Osteocyte (in vitro differentiated cells): ENCODE measurements at regions not wholly inside any gene's neighbourhood (a gene's known extent, or its start where the extent isn't known, plus 50 kb on each side); places are given as distances from the start of the nearest gene placed in this dataset.

Experiments used
- DNase-seq: peaks from one replicate; pipeline ENCODE4 v3.0.0; 2021; ENCODE audit warnings: mixed read lengths; ENCODE audit not compliant: unreplicated experiment; ENCODE audit errors: extremely low spot score
- H3K27ac Mint-ChIP-seq: one replicate; pipeline ENCODE4 v1.8.0; 2021; ENCODE audit warnings: mild to moderate bottlenecking, mixed read lengths; ENCODE audit not compliant: unreplicated experiment
- H3K27me3 Mint-ChIP-seq: one replicate; pipeline ENCODE4 v1.8.0; 2021; ENCODE audit warnings: mixed read lengths; ENCODE audit not compliant: unreplicated experiment
- H3K36me3 Mint-ChIP-seq: one replicate; pipeline ENCODE4 v1.8.0; 2021; ENCODE audit warnings: mixed read lengths; ENCODE audit not compliant: unreplicated experiment
- H3K4me1 Mint-ChIP-seq: one replicate; pipeline ENCODE4 v1.8.0; 2021; ENCODE audit warnings: mixed read lengths; ENCODE audit not compliant: unreplicated experiment
- H3K4me3 Mint-ChIP-seq: one replicate; pipeline ENCODE4 v1.8.0; 2021; ENCODE audit warnings: mild to moderate bottlenecking, moderate library complexity, mixed read lengths; ENCODE audit not compliant: unreplicated experiment
- H3K9me3 Mint-ChIP-seq: one replicate; pipeline ENCODE4 v1.8.0; 2021; ENCODE audit warnings: mixed read lengths; ENCODE audit not compliant: unreplicated experiment
- CTCF ChIP-seq: fragments of 200-600 bp; sonication (generic); IDR thresholded peaks from 2 replicates; pipeline ENCODE4 v1.5.0; 2021; ENCODE audit warnings: antibody characterized with exemption, mild to moderate bottlenecking, moderate library complexity

DNA sequence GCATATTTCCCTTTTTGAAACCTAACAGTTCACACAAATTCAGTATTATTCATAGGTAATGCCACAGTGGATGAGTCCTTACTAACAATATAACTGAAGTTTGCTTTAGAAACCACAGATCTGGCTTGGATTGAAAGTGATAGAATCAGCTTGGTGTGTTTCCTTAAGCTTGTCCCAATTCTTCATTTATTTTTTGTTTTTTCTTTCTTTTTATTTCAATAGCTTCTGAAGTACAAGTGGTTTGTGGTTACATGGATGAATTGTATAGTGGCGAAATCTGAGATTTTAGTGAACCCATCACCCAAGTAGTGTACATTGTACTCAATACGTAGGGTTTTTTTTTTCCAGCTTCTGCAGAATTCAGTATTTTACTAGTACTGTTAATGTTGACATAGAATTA, 518.2 kb upstream of the SEMA3D start:
- TF ChIP-seq CTCF, result no peak
- no peaks in the 10 kb centered on the region for H3K9me3 Mint-ChIP-seq
- no peak overlapping the region for H3K4me3 Mint-ChIP-seq
- no peaks in the 10 kb centered on the region for H3K27me3 Mint-ChIP-seq
- no peaks in the 10 kb centered on the region for H3K36me3 Mint-ChIP-seq
- no peak for DNase-seq
- peaks cover 4% of the 10 kb centered on the region for H3K4me1 Mint-ChIP-seq
- no peak overlapping the region for H3K27ac Mint-ChIP-seq

GRCh38 chr7:85703251-85704010, 516.6 kb upstream of the SEMA3D start:
- Mint-ChIP-seq H3K4me1 (peaks cover 4% of the 10 kb centered on the region), H3K4me3 (no peak overlapping the region), H3K36me3 (no peaks in the 10 kb centered on the region), H3K9me3 (no peaks in the 10 kb centered on the region), H3K27me3 (no peaks in the 10 kb centered on the region), H3K27ac (no peak overlapping the region)
- DNase-seq, result no peak
- no peak for TF ChIP-seq CTCF

GRCh38 chr7:85702348-85702747, 515.5 kb upstream of the SEMA3D start:
- no peak for TF ChIP-seq CTCF
- no peaks in the 10 kb centered on the region for H3K27me3 Mint-ChIP-seq
- DNase-seq, result no peak

DNA sequence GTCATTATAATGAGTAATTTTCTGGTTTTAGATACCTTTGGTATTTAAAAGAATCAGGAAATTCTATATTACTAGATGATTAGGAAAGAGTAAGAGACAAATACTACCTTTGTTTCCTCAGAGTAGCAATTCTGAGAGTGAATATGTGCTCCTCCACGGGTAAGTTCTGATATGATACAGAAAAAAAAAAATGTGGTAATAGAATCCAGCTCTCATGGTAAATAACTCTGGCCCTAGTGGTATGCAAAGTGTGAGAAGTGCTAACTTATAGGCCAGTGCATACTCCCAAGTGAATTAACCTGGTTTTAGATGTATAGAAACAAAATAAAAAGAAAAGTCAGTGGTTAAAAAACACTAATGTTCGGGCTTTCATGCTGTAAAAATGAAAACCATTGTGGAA, 512.6 kb upstream of the SEMA3D start:
- Mint-ChIP-seq H3K9me3 (no peaks in the 10 kb centered on the region), H3K4me3 (no peak overlapping the region), H3K36me3 (no peaks in the 10 kb centered on the region), H3K27me3 (no peaks in the 10 kb centered on the region), H3K4me1 (peaks cover 11% of the 10 kb centered on the region), H3K27ac (no peak overlapping the region)
- DNase-seq, result no peak
- no peak for TF ChIP-seq CTCF

More at GRCh38 chr7:85702348-85702747, 515.5 kb upstream of the SEMA3D start:
- no peaks in the 10 kb centered on the region for H3K9me3 Mint-ChIP-seq
- H3K27ac Mint-ChIP-seq, result no peak overlapping the region
- H3K4me3 Mint-ChIP-seq, result no peak overlapping the region
- no peaks in the 10 kb centered on the region for H3K36me3 Mint-ChIP-seq
- H3K4me1 Mint-ChIP-seq, result peaks cover 5% of the 10 kb centered on the region

DNA sequence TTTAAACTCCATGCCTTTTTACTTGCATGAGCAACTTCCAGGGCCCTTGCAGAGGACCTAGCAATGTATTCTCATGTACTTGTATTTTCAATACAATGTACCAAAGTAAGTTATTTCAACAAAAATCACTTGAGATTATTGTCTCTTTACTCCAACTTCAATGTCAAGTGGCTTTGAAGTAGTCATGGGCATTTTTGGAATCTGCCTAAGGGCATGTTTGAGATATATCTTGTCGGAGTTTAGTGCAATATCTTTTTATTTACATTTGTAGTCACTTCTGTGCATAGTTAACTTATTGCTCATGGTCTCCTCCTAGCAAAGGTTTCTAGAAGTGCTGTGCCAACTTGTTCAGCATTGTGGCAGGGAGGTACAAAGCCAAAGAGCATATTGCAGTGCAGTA, 508.7 kb upstream of the SEMA3D start:
- Mint-ChIP-seq H3K36me3 (no peaks in the 10 kb centered on the region), H3K4me3 (no peak overlapping the region), H3K27ac (no peak overlapping the region), H3K27me3 (no peaks in the 10 kb centered on the region), H3K4me1 (peaks cover 11% of the 10 kb centered on the region), H3K9me3 (no peaks in the 10 kb centered on the region)
- DNase-seq, result no peak
- TF ChIP-seq CTCF, result no peak
